GM21381 (cell line): ENCODE measurements at regions not wholly inside any gene's neighbourhood (a gene's known extent, or its start where the extent isn't known, plus 50 kb on each side); places are given as distances from the start of the nearest gene placed in this dataset.
A peak's percentile ranks its signal among the peaks of the same experiment; 100 is the strongest.
"Not testable (repeated sequence)": the region's sequence is repeated elsewhere in the genome, so short reads cannot be mapped to it uniquely, and the experiment has no call there.

ENCODE experiments used
- ATAC-seq: cut with Tn5 transposase; IDR thresholded peaks from one replicate; pipeline ENCODE4 v1.9.1; 2021; ENCODE audit warnings: mild to moderate bottlenecking, moderate library complexity; ENCODE audit not compliant: unreplicated experiment

GRCh38 chr12:46087916-46088439 is 97.6 kb upstream of the SCAF11 start:
- ATAC-seq = no peak

GRCh38 chr12:46084666-46085631 is 94.6 kb upstream of the SCAF11 start:
- no peak for ATAC-seq

GRCh38 chr12:46082490-46083200 is 92.3 kb upstream of the SCAF11 start:
- no peak for ATAC-seq

- no peak for ATAC-seq
These were observed 82.9 kb upstream of the SCAF11 start for GRCh38 chr12:46073321-46073720.

GRCh38 chr12:46071769-46072624 is 81.6 kb upstream of the SCAF11 start:
- ATAC-seq = peak; percentile 94

GRCh38 chr12:46071335-46071734 is 81.0 kb upstream of the SCAF11 start:
- no peak for ATAC-seq

- ATAC-seq = no peak
These were observed 76.7 kb upstream of the SCAF11 start for GRCh38 chr12:46067094-46067493.

- peak; percentile 77 for ATAC-seq
These were observed 75.2 kb upstream of the SCAF11 start for GRCh38 chr12:46065412-46066166.

- ATAC-seq = no peak
These were observed 74.2 kb upstream of the SCAF11 start for GRCh38 chr12:46064548-46064947.

GRCh38 chr12:46058697-46059096 is 68.3 kb upstream of the SCAF11 start:
- not testable (repeated sequence) for ATAC-seq

- no peak for ATAC-seq
These were observed 60.4 kb upstream of the SCAF11 start for GRCh38 chr12:46050805-46051204.

GRCh38 chr12:46049665-46050064 is 59.3 kb upstream of the SCAF11 start:
- ATAC-seq = no peak

- no peak for ATAC-seq
These were observed 56.1 kb upstream of the SCAF11 start for GRCh38 chr12:46046436-46046835.

- ATAC-seq = no peak
These were observed 53.7 kb upstream of the SCAF11 start for GRCh38 chr12:46043972-46044520.
